Erythroblast (primary cell): ENCODE measurements at regions not wholly inside any gene's neighbourhood (a gene's known extent, or its start where the extent isn't known, plus 50 kb on each side); places are given as distances from the start of the nearest gene placed in this dataset.

ENCODE experiments used
- GATA1 ChIP-seq: IDR thresholded peaks from 2 replicates; pipeline ENCODE4 v1.6.1; 2011; ENCODE audit warnings: low read depth, mild to moderate bottlenecking, control low read depth, low read length, moderate library complexity
- POLR2A ChIP-seq: IDR thresholded peaks from 2 replicates; pipeline ENCODE4 v1.6.1; 2011; ENCODE audit warnings: mild to moderate bottlenecking, low read length

- TF ChIP-seq POLR2A: no peak
- TF ChIP-seq GATA1: no peak
These were observed 1419.0 kb downstream of the TBC1D22A start for GRCh38 chr22:48181263-48181955.
